ENCODE measurements at regions not wholly inside any gene's neighbourhood (a gene's known extent, or its start where the extent isn't known, plus 50 kb on each side); places are given as distances from the start of the nearest gene placed in this dataset.

DNA sequence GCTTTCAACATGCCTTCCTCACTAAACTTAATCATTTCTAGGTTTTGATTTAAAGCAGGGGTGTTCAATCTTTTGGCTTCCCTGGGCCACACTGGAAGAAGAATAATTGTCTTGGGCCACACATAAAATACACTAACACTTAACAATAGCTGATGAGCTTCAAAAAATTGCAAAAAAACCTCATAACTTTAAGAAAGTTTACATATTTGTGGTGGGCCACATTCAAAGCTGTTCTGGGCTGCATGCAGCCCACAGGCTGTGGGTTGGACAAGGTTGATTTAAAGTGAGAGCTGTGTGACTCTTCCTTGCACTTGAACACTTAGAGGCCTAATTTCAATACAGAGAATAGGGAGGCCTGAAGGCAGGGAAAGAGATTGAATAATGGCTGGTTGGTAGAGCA lies 598.3 kb downstream of the EFNA5 start:
- TF ChIP-seq TAF1 (IDR thresholded peaks at IDR 0.05; ENCODE audit: borderline replicate concordance, insufficient read depth, low read length) (no peak), SIN3A (IDR thresholded peaks at IDR 0.05; ENCODE audit: borderline replicate concordance, insufficient read depth, low read length) (no peak), POLR2AphosphoS5 (IDR thresholded peaks at IDR 0.05; ENCODE audit: low read depth, low read length) (no peak)

All from PFSK-1 (cell line).